HT-29 (cell line): ENCODE measurements at regions not wholly inside any gene's neighbourhood (a gene's known extent, or its start where the extent isn't known, plus 50 kb on each side); places are given as distances from the start of the nearest gene placed in this dataset.

Source experiments
- DNase-seq: peaks from one replicate; pipeline ENCODE4 v3.0.0-alpha.2; 2015; ENCODE audit warnings: low spot score

- DNase-seq: no peak
Observed at GRCh38 chr6:163999475-164000125, 585.1 kb downstream of the QKI start.

- DNase-seq: no peak
Observed at GRCh38 chr6:163998496-163998895, 584.0 kb downstream of the QKI start.

- DNase-seq: no peak
Observed at GRCh38 chr6:163996491-163996890, 582.0 kb downstream of the QKI start.

- no peak for DNase-seq
Observed at GRCh38 chr6:163994566-163994965, 580.0 kb downstream of the QKI start.

- DNase-seq: no peak
Observed at GRCh38 chr6:163992701-163993100, 578.2 kb downstream of the QKI start.

- no peak for DNase-seq
Observed at GRCh38 chr6:163992056-163992455, 577.5 kb downstream of the QKI start.

GRCh38 chr6:163991321-163991720, 576.8 kb downstream of the QKI start:
- no peak for DNase-seq

- no peak for DNase-seq
Observed at GRCh38 chr6:163986313-163986712, 571.8 kb downstream of the QKI start.

GRCh38 chr6:163985710-163986109, 571.2 kb downstream of the QKI start:
- no peak for DNase-seq

- no peak for DNase-seq
Observed at GRCh38 chr6:163985040-163985439, 570.5 kb downstream of the QKI start.

GRCh38 chr6:163984124-163984936, 569.8 kb downstream of the QKI start:
- DNase-seq: no peak

- no peak for DNase-seq
Observed at GRCh38 chr6:163983679-163984078, 569.2 kb downstream of the QKI start.

- DNase-seq: no peak
Observed at GRCh38 chr6:163974322-163974721, 559.8 kb downstream of the QKI start.

- no peak for DNase-seq
Observed at GRCh38 chr6:163971841-163972838, 557.6 kb downstream of the QKI start.

- DNase-seq: no peak
Observed at GRCh38 chr6:163970846-163971564, 556.5 kb downstream of the QKI start.

- DNase-seq: no peak
Observed at GRCh38 chr6:163965426-163966348, 551.2 kb downstream of the QKI start.

- DNase-seq: no peak
Observed at GRCh38 chr6:163964789-163965188, 550.3 kb downstream of the QKI start.

GRCh38 chr6:163963205-163964120, 548.9 kb downstream of the QKI start:
- DNase-seq: no peak

- no peak for DNase-seq
Observed at GRCh38 chr6:163962627-163963117, 548.2 kb downstream of the QKI start.
